Esophagus muscularis mucosa (tissue), 4 donors: ENCODE measurements at regions not wholly inside any gene's neighbourhood (a gene's known extent, or its start where the extent isn't known, plus 50 kb on each side); places are given as distances from the start of the nearest gene placed in this dataset.

ENCODE experiments used
- EP300 ChIP-seq: sonication (generic); formaldehyde crosslinking; IDR thresholded peaks from one replicate; pipeline ENCODE4 v1.6.1; 2017; ENCODE audit warnings: antibody characterized with exemption
- POLR2A ChIP-seq: fragments of 450-650 bp; IDR thresholded peaks from one replicate; pipeline ENCODE4 v1.6.1; 2017; ENCODE audit warnings: antibody characterized with exemption, moderate library complexity, mild to moderate bottlenecking, low read depth
- POLR2AphosphoS5 ChIP-seq, 2 donors: sonication (generic); formaldehyde crosslinking; IDR thresholded peaks; one replicate each; pipeline ENCODE4 v1.6.1; 2017; ENCODE audit warnings: antibody characterized with exemption in 2 of 2
- TF ChIP-seq, protein P1 (sequence below), 3 experiments: fragments of 200-600 bp in 2 of 3; fragments of 450-650 bp in 1 of 3; sonication (generic) in 2 of 3; IDR thresholded peaks; one replicate each; pipeline ENCODE4 v1.5.1; 2017 to 2019; ENCODE audit warnings: antibody characterized with exemption in 3 of 3, mild to moderate bottlenecking in 2 of 3, moderate library complexity in 1 of 3

GRCh38 chr15:66842710-66843441 is 140.8 kb downstream of the SMAD6 start:
- TF ChIP-seq, protein P1, sequence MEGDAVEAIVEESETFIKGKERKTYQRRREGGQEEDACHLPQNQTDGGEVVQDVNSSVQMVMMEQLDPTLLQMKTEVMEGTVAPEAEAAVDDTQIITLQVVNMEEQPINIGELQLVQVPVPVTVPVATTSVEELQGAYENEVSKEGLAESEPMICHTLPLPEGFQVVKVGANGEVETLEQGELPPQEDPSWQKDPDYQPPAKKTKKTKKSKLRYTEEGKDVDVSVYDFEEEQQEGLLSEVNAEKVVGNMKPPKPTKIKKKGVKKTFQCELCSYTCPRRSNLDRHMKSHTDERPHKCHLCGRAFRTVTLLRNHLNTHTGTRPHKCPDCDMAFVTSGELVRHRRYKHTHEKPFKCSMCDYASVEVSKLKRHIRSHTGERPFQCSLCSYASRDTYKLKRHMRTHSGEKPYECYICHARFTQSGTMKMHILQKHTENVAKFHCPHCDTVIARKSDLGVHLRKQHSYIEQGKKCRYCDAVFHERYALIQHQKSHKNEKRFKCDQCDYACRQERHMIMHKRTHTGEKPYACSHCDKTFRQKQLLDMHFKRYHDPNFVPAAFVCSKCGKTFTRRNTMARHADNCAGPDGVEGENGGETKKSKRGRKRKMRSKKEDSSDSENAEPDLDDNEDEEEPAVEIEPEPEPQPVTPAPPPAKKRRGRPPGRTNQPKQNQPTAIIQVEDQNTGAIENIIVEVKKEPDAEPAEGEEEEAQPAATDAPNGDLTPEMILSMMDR (IDR thresholded peaks at IDR 0.05): no peak
- TF ChIP-seq POLR2A: no peak
- no peak for TF ChIP-seq EP300
- TF ChIP-seq POLR2AphosphoS5 (IDR thresholded peaks at IDR 0.05): peak; percentile 21 to 47
